GM12878 (cell line): ENCODE measurements at regions not wholly inside any gene's neighbourhood (a gene's known extent, or its start where the extent isn't known, plus 50 kb on each side); places are given as distances from the start of the nearest gene placed in this dataset.

Experiments
- ATAC-seq: fragments of 200-7000 bp; cut with Tn5 transposase; 3 replicates; pipeline ENCODE4 v1.9.1; 2020; ENCODE audit warnings: mild to moderate bottlenecking, moderate library complexity
- BruUV-seq: library from RNA; stranded (reverse); fragments of 400-500 nt; replicated peaks from 2 replicates; lab custom pipeline; 2021; lab: Mats Ljungman, UMichigan
- CTCF ChIA-PET: fragments of 300-600 bp; sonication (Branson Sonifier 250); formaldehyde crosslinking; extraction: SDS; loops from one replicate; lab custom pipeline; 2021; ENCODE audit warnings: inconsistent platforms; lab: Yijun Ruan, JAX
- POLR2A ChIA-PET: fragments of 350-600 bp; formaldehyde crosslinking; extraction: SDS; loops from one replicate; lab custom pipeline; 2021; ENCODE audit warnings: inconsistent platforms; lab: Charles Lee
- RAD21 ChIA-PET: fragments of 300-600 bp; sonication (Branson Sonifier 250); formaldehyde crosslinking; loops from one replicate; lab custom pipeline; 2023; ENCODE audit warnings: antibody characterized with exemption; ENCODE audit not compliant: unreplicated experiment; lab: Charles Lee
- SMC1A ChIA-PET: fragments of 300-600 bp; sonication (Branson Sonifier 250); formaldehyde crosslinking; loops from one replicate; lab custom pipeline; 2023; ENCODE audit not compliant: unreplicated experiment, uncharacterized antibody; lab: Charles Lee
- DNase-seq: peaks from one replicate; pipeline ENCODE4 v3.0.0-alpha.2; 2011; ENCODE audit warnings: low read depth, low spot score
- FAIRE-seq: peaks from 3 replicates; lab custom pipeline; 2011; peaks lifted over from hg19 to GRCh38; lab: Jason Lieb, UNC
- H2AFZ ChIP-seq: 2 replicates; pipeline ENCODE4 v1.6.0; 2011; ENCODE audit warnings: low read depth, low read length, control low read depth; ENCODE audit not compliant: control insufficient read depth
- H3K27ac ChIP-seq: 2 replicates; pipeline ENCODE4 v1.5.1; 2011; ENCODE audit warnings: control low read depth; ENCODE audit not compliant: control insufficient read depth, insufficient read depth
- H3K27me3 ChIP-seq, 2 experiments: replicated peaks in 1 of 2; 2 replicates each; pipeline versions ENCODE4 v1.6.0 to v1.6.1; 2011; ENCODE audit warnings: low read length in 1 of 2; ENCODE audit not compliant: control insufficient read depth in 2 of 2, insufficient read depth in 2 of 2
- H3K36me3 ChIP-seq, 2 experiments: 2 replicates each; pipeline ENCODE4 v1.5.1; 2011; ENCODE audit warnings: low read length in 1 of 2; ENCODE audit not compliant: control insufficient read depth in 2 of 2, insufficient read depth in 2 of 2
- H3K4me1 ChIP-seq: 2 replicates; pipeline ENCODE4 v1.6.1; 2011; ENCODE audit warnings: mild to moderate bottlenecking, low read length, moderate library complexity, mixed read lengths; ENCODE audit not compliant: control insufficient read depth, insufficient read depth
- H3K4me2 ChIP-seq: 2 replicates; pipeline ENCODE4 v1.6.0; 2011; ENCODE audit warnings: control low read depth; ENCODE audit not compliant: control insufficient read depth, insufficient read depth
- H3K4me3 ChIP-seq: fragments of 200-600 bp; sonication (generic); 2 replicates; pipeline ENCODE4 v1.5.1; 2016
- H3K79me2 ChIP-seq: 2 replicates; pipeline ENCODE4 v1.6.0; 2011; ENCODE audit warnings: low read length; ENCODE audit not compliant: control insufficient read depth, insufficient read depth
- H3K9ac ChIP-seq: 2 replicates; pipeline ENCODE4 v1.8.0; 2011; ENCODE audit warnings: low read length, control low read depth, mixed read lengths; ENCODE audit not compliant: control insufficient read depth, insufficient read depth
- H3K9me3 ChIP-seq: replicated peaks from 3 replicates; pipeline ENCODE4 v1.5.1; 2011; ENCODE audit warnings: mild to moderate bottlenecking, low read length; ENCODE audit not compliant: control insufficient read depth, insufficient read depth
- H4K20me1 ChIP-seq: 2 replicates; pipeline ENCODE4 v1.6.0; 2011; ENCODE audit not compliant: control insufficient read depth, insufficient read depth
- CBX5 ChIP-seq: sonication (generic); IDR thresholded peaks from 2 replicates; pipeline ENCODE4 v1.6.1; 2016; ENCODE audit warnings: low read depth, moderate library complexity, mild to moderate bottlenecking, inconsistent platforms
- DPF2 ChIP-seq: fragments of 450-650 bp; IDR thresholded peaks from 2 replicates; pipeline ENCODE4 v1.6.1; 2017; ENCODE audit warnings: mild to moderate bottlenecking
- ESRRA ChIP-seq: IDR thresholded peaks from 2 replicates; pipeline ENCODE4 v1.6.1; 2012; ENCODE audit warnings: mild to moderate bottlenecking, low read length, improper control_type of control experiment
- HDGF ChIP-seq: fragments of 450-650 bp; IDR thresholded peaks from 2 replicates; pipeline ENCODE4 v1.6.1; 2016; ENCODE audit warnings: antibody characterized with exemption
- IRF4 ChIP-seq: IDR thresholded peaks from 2 replicates; pipeline ENCODE4 v1.6.1; 2011; ENCODE audit warnings: low read depth, low read length
- MYC ChIP-seq: IDR thresholded peaks from 2 replicates; pipeline ENCODE4 v1.6.1; 2011; ENCODE audit warnings: mild to moderate bottlenecking, low read length, moderate library complexity, inconsistent platforms; ENCODE audit not compliant: insufficient read depth, insufficient replicate concordance, insufficient read length, severe bottlenecking
- NBN ChIP-seq: fragments of 450-650 bp; IDR thresholded peaks from 2 replicates; pipeline ENCODE4 v1.6.1; 2016
- RBBP5 ChIP-seq: fragments of 200-600 bp; sonication (generic); conservative IDR thresholded peaks from 2 replicates; pipeline ENCODE4 v1.6.1; 2016
- SREBF1 ChIP-seq: IDR thresholded peaks from 2 replicates; pipeline ENCODE4 v1.6.1; 2012; ENCODE audit warnings: mild to moderate bottlenecking, low read length
- SUPT20H ChIP-seq: IDR thresholded peaks from 2 replicates; pipeline ENCODE4 v1.6.1; 2011; ENCODE audit warnings: low read depth, mild to moderate bottlenecking, low read length, moderate library complexity, borderline replicate concordance; ENCODE audit not compliant: control insufficient read depth
- TAF1 ChIP-seq: IDR thresholded peaks from 2 replicates; pipeline ENCODE4 v1.6.1; 2011; ENCODE audit warnings: mild to moderate bottlenecking, low read depth, low read length, borderline replicate concordance
- YBX1 ChIP-seq: fragments of 450-650 bp; IDR thresholded peaks from 2 replicates; pipeline ENCODE4 v1.6.1; 2016; ENCODE audit warnings: antibody characterized with exemption
- WGBS: methylation state at CpG from one replicate; pipeline ENCODE4 v1.1.6; 2016; ENCODE audit warnings: low lambda C conversion rate; ENCODE audit not compliant: insufficient replicate concordance, insufficient coverage; ENCODE audit errors: missing lambda C conversion rate; 5-methylcytosine and 5-hydroxymethylcytosine counted together
- in situ Hi-C: fragments of 300-500 bp; cut with MboI; formaldehyde crosslinking; loops from 9 replicates; pipeline ENCODE4 v1.14.3; 2018; ENCODE audit warnings: mixed read lengths
- intact Hi-C: fragments of 100-400 bp; cut with micrococcal nuclease; formaldehyde crosslinking; loops from one replicate; pipeline ENCODE4 v1.14.2; 2022; ENCODE audit not compliant: unreplicated experiment
- TF ChIP-seq, protein P1 (sequence below): fragments of 450-650 bp; IDR thresholded peaks from 2 replicates; pipeline ENCODE4 v1.6.1; 2017; ENCODE audit warnings: low read depth, mild to moderate bottlenecking, moderate library complexity
- TF ChIP-seq, protein P2 (sequence below): IDR thresholded peaks from 2 replicates; pipeline ENCODE4 v1.6.1; 2012; ENCODE audit warnings: low read depth, low read length, improper control_type of control experiment

DNA sequence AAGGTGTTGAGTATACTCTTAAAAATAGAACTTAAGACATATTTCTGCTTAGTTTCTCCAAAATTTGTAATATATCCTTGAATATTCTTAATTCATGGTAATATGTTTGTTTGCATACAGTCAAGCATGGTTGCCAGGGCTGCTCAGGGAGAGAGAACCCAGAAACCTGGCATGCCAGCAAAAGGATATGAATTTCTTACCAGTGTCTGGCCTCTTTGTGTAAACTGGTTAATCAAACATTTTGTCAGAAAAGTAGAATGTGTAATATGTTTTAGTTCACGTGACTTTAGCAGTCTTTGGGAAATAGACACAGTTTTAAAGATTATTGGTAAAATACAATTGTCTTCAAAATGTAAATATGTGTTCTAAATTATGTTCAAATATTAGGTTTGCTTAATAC, 101.6 kb downstream of the AASDHPPT start:
- CTCF ChIA-PET, result interaction anchor here (1.1 to 1.3 kb wide), 2 partner anchors 8 to 32 kb away, joined by 3 to 4 read pairs; no protein-coding TSS in a partner anchor
- POLR2A ChIA-PET, result no interaction called here
- no peaks in the 10 kb centered on the region for H3K4me1 ChIP-seq
- in situ Hi-C loops, result no loop called here
- DNase-seq (no peak), ATAC-seq (no peak), FAIRE-seq (no peak)
- H3K27ac ChIP-seq, result no peak overlapping the region
- H3K27me3 ChIP-seq, result no peaks in the 10 kb centered on the region
- H3K9ac ChIP-seq, result no peak overlapping the region
- intact Hi-C loops, result no loop called here
- RAD21 ChIA-PET, result no interaction called here
- TF ChIP-seq, protein P1, sequence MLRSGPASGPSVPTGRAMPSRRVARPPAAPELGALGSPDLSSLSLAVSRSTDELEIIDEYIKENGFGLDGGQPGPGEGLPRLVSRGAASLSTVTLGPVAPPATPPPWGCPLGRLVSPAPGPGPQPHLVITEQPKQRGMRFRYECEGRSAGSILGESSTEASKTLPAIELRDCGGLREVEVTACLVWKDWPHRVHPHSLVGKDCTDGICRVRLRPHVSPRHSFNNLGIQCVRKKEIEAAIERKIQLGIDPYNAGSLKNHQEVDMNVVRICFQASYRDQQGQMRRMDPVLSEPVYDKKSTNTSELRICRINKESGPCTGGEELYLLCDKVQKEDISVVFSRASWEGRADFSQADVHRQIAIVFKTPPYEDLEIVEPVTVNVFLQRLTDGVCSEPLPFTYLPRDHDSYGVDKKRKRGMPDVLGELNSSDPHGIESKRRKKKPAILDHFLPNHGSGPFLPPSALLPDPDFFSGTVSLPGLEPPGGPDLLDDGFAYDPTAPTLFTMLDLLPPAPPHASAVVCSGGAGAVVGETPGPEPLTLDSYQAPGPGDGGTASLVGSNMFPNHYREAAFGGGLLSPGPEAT, result no peak
- TF ChIP-seq YBX1, result no peak
- TF ChIP-seq ESRRA, result no peak
- TF ChIP-seq, protein P2, sequence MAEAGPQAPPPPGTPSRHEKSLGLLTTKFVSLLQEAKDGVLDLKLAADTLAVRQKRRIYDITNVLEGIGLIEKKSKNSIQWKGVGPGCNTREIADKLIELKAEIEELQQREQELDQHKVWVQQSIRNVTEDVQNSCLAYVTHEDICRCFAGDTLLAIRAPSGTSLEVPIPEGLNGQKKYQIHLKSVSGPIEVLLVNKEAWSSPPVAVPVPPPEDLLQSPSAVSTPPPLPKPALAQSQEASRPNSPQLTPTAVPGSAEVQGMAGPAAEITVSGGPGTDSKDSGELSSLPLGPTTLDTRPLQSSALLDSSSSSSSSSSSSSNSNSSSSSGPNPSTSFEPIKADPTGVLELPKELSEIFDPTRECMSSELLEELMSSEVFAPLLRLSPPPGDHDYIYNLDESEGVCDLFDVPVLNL, result no peak
- no peak for TF ChIP-seq CBX5
- no peak for TF ChIP-seq SREBF1
- no peak for TF ChIP-seq DPF2
- no peak for TF ChIP-seq RBBP5
- no peak for TF ChIP-seq IRF4
- no peak for TF ChIP-seq MYC
- no peak for TF ChIP-seq NBN
- no peak for TF ChIP-seq SUPT20H
- no peak for TF ChIP-seq TAF1
- no peak for TF ChIP-seq HDGF
- H3K4me2 ChIP-seq, result no peak overlapping the region
- no TSS peak for BruUV-seq
- no peaks in the 10 kb centered on the region for H3K9me3 ChIP-seq
- no peaks in the 10 kb centered on the region for H3K79me2 ChIP-seq
- no peak overlapping the region for H3K4me3 ChIP-seq
- no peak overlapping the region for H2AFZ ChIP-seq
- H4K20me1 ChIP-seq, result no peaks in the 10 kb centered on the region
- WGBS, result 4% methylated on average over 1 of the region's 1 CpG
- no peaks in the 10 kb centered on the region for H3K36me3 ChIP-seq
- SMC1A ChIA-PET, result no interaction called here
